WTC11 (cell line): ENCODE measurements at regions not wholly inside any gene's neighbourhood (a gene's known extent, or its start where the extent isn't known, plus 50 kb on each side); places are given as distances from the start of the nearest gene placed in this dataset.

Experiments
- ATAC-seq: fragments of 200-7000 bp; cut with Tn5 transposase; 2 replicates; pipeline ENCODE4 v1.10.0; 2021; ENCODE audit warnings: mild to moderate bottlenecking, moderate library complexity
- CTCF ChIA-PET: fragments of 300-600 bp; sonication (Branson Sonifier 250); formaldehyde crosslinking; loops from one replicate; lab custom pipeline; 2021; ENCODE audit warnings: antibody characterized with exemption; lab: Charles Lee
- POLR2A ChIA-PET: fragments of 350-600 bp; sonication (Branson Sonifier 250); formaldehyde crosslinking; loops from one replicate; lab custom pipeline; 2021; ENCODE audit warnings: antibody characterized with exemption; lab: Charles Lee
- DNase-seq: peaks from one replicate; pipeline ENCODE4 v3.0.0; 2021; ENCODE audit warnings: low spot score
- H3K27ac Mint-ChIP-seq: 2 replicates; pipeline ENCODE4 v1.8.0; 2021; ENCODE audit warnings: mixed read lengths
- H3K27me3 Mint-ChIP-seq: 2 replicates; pipeline ENCODE4 v1.8.0; 2021; ENCODE audit warnings: low read depth, mild to moderate bottlenecking, moderate library complexity, mixed read lengths
- H3K36me3 Mint-ChIP-seq: 2 replicates; pipeline ENCODE4 v1.8.0; 2021; ENCODE audit warnings: mixed read lengths
- H3K4me1 Mint-ChIP-seq: 2 replicates; pipeline ENCODE4 v1.8.0; 2022; ENCODE audit warnings: mixed read lengths
- H3K4me3 Mint-ChIP-seq: 2 replicates; pipeline ENCODE4 v1.8.0; 2021; ENCODE audit warnings: mild to moderate bottlenecking, moderate library complexity, mixed read lengths
- H3K9me3 Mint-ChIP-seq: 2 replicates; pipeline ENCODE4 v1.8.0; 2021; ENCODE audit warnings: mixed read lengths
- CBFB ChIP-seq: sonication (generic); formaldehyde crosslinking; IDR thresholded peaks from 2 replicates; pipeline ENCODE4 v1.8.1; 2022; ENCODE audit warnings: mild to moderate bottlenecking, low read depth, missing genetic modification reagents
- FOXK1 ChIP-seq: sonication (generic); formaldehyde crosslinking; IDR thresholded peaks from 2 replicates; pipeline ENCODE4 v1.8.0; 2022; ENCODE audit warnings: mild to moderate bottlenecking, moderate library complexity, missing genetic modification reagents
- FOXP4 ChIP-seq: sonication (generic); formaldehyde crosslinking; IDR thresholded peaks from 2 replicates; pipeline ENCODE4 v1.8.0; 2022; ENCODE audit warnings: mild to moderate bottlenecking, missing genetic modification reagents
- NFATC4 ChIP-seq: fragments of 250-450 bp; sonication (Bioruptor Pico); IDR thresholded peaks from 2 replicates; pipeline ENCODE4 v1.9.0; 2021; ENCODE audit warnings: mild to moderate bottlenecking
- NR2C2 ChIP-seq: sonication (generic); formaldehyde crosslinking; IDR thresholded peaks from 2 replicates; pipeline ENCODE4 v1.8.0; 2022; ENCODE audit warnings: mild to moderate bottlenecking, missing genetic modification reagents
- NR3C1 ChIP-seq: sonication (generic); formaldehyde crosslinking; conservative IDR thresholded peaks from 2 replicates; pipeline ENCODE4 v1.8.1; 2023; ENCODE audit warnings: low read depth, mild to moderate bottlenecking, missing genetic modification reagents
- OVOL2 ChIP-seq: fragments of 250-450 bp; sonication (Bioruptor Pico); IDR thresholded peaks from 2 replicates; pipeline ENCODE4 v1.9.0; 2021; ENCODE audit warnings: mild to moderate bottlenecking, borderline replicate concordance
- PRRX2 ChIP-seq: fragments of 250-450 bp; sonication (Bioruptor Pico); IDR thresholded peaks from 2 replicates; pipeline ENCODE4 v1.8.0; 2021; ENCODE audit warnings: mild to moderate bottlenecking
- RELA ChIP-seq: sonication (generic); formaldehyde crosslinking; IDR thresholded peaks from 2 replicates; pipeline ENCODE4 v1.8.1; 2022; ENCODE audit warnings: missing genetic modification reagents, mild to moderate bottlenecking, borderline replicate concordance
- RORB ChIP-seq: fragments of 250-450 bp; sonication (Bioruptor Pico); IDR thresholded peaks from 2 replicates; pipeline ENCODE4 v1.9.0; 2021; ENCODE audit warnings: mild to moderate bottlenecking
- SMAD3 ChIP-seq: sonication (generic); formaldehyde crosslinking; IDR thresholded peaks from 2 replicates; pipeline ENCODE4 v1.8.0; 2022; ENCODE audit warnings: missing genetic modification reagents, mild to moderate bottlenecking, borderline replicate concordance
- SMAD4 ChIP-seq: sonication (generic); formaldehyde crosslinking; IDR thresholded peaks from 2 replicates; pipeline ENCODE4 v1.8.0; 2022; ENCODE audit warnings: mild to moderate bottlenecking, missing genetic modification reagents
- SOX15 ChIP-seq: fragments of 250-450 bp; sonication (Bioruptor Pico); IDR thresholded peaks from 2 replicates; pipeline ENCODE4 v1.9.0; 2021; ENCODE audit warnings: mild to moderate bottlenecking
- TCF7 ChIP-seq: sonication (generic); formaldehyde crosslinking; IDR thresholded peaks from 2 replicates; pipeline ENCODE4 v1.8.0; 2022; ENCODE audit warnings: mild to moderate bottlenecking, low read depth, missing genetic modification reagents, moderate library complexity
- TEAD1 ChIP-seq: sonication (generic); formaldehyde crosslinking; IDR thresholded peaks from 2 replicates; pipeline ENCODE4 v1.8.0; 2022; ENCODE audit warnings: mild to moderate bottlenecking, missing genetic modification reagents
- TEAD4 ChIP-seq: sonication (generic); formaldehyde crosslinking; IDR thresholded peaks from 2 replicates; pipeline ENCODE4 v1.8.0; 2022; ENCODE audit warnings: mild to moderate bottlenecking, missing genetic modification reagents
- USF2 ChIP-seq: sonication (generic); formaldehyde crosslinking; IDR thresholded peaks from 2 replicates; pipeline ENCODE4 v1.8.1; 2023; ENCODE audit warnings: mild to moderate bottlenecking, missing genetic modification reagents, moderate library complexity
- ZNF317 ChIP-seq: sonication (generic); formaldehyde crosslinking; IDR thresholded peaks from 2 replicates; pipeline ENCODE4 v1.8.1; 2023; ENCODE audit warnings: low read depth, mild to moderate bottlenecking, moderate library complexity, missing genetic modification reagents, borderline replicate concordance
- ZNF396 ChIP-seq: fragments of 250-450 bp; sonication (Bioruptor Pico); IDR thresholded peaks from 2 replicates; pipeline ENCODE4 v1.8.0; 2021; ENCODE audit warnings: mild to moderate bottlenecking, moderate library complexity, borderline replicate concordance
- ZNF423 ChIP-seq: fragments of 250-450 bp; sonication (Bioruptor Pico); IDR thresholded peaks from 2 replicates; pipeline ENCODE4 v2.1.2; 2022; ENCODE audit warnings: mild to moderate bottlenecking, moderate library complexity
- ZNF425 ChIP-seq: fragments of 250-450 bp; sonication (Bioruptor Pico); conservative IDR thresholded peaks from 2 replicates; pipeline ENCODE4 v1.9.0; 2021; ENCODE audit warnings: mild to moderate bottlenecking
- ZNF671 ChIP-seq: fragments of 250-450 bp; sonication (Bioruptor Pico); IDR thresholded peaks from 2 replicates; pipeline ENCODE4 v1.8.0; 2021; ENCODE audit warnings: mild to moderate bottlenecking
- ZSCAN18 ChIP-seq: fragments of 250-450 bp; sonication (Bioruptor Pico); IDR thresholded peaks from 2 replicates; pipeline ENCODE4 v2.1.2; 2022; ENCODE audit warnings: mild to moderate bottlenecking, moderate library complexity

- no peak for TF ChIP-seq SMAD3 (CRISPR knock-in tag)
- no peak for TF ChIP-seq ZNF425 (CRISPR knock-in tag)
- TF ChIP-seq NFATC4 = no peak
- TF ChIP-seq ZNF423 (CRISPR knock-in tag) = no peak
- TF ChIP-seq, all 79 proteins: peak for 0
- no peak overlapping the region for H3K4me3 Mint-ChIP-seq
- no peaks in the 10 kb centered on the region for H3K36me3 Mint-ChIP-seq
- H3K27me3 Mint-ChIP-seq = no peaks in the 10 kb centered on the region
- no peak for DNase-seq
- ChIA-PET CTCF (no interaction called here), POLR2A (no interaction called here)
- no peak for ATAC-seq
- H3K9me3 Mint-ChIP-seq = no peaks in the 10 kb centered on the region
- peaks cover 8% of the 10 kb centered on the region for H3K4me1 Mint-ChIP-seq
- no peak overlapping the region for H3K27ac Mint-ChIP-seq
Observed at GRCh38 chr1:72524021-72524420, 241.7 kb upstream of the NEGR1 start.

- TF ChIP-seq PRRX2 (CRISPR knock-in tag) (no peak), CBFB (CRISPR knock-in tag) (no peak), TEAD4 (CRISPR knock-in tag) (no peak), NR2C2 (CRISPR knock-in tag) (no peak), ZSCAN18 (CRISPR knock-in tag) (no peak), TCF7 (CRISPR knock-in tag) (no peak), RORB (CRISPR knock-in tag) (no peak), ZNF396 (no peak), RELA (CRISPR knock-in tag) (no peak)
- Mint-ChIP-seq H3K9me3 (no peaks in the 10 kb centered on the region), H3K4me3 (no peak overlapping the region), H3K27me3 (no peaks in the 10 kb centered on the region), H3K4me1 (peaks cover 8% of the 10 kb centered on the region), H3K27ac (no peak overlapping the region), H3K36me3 (no peaks in the 10 kb centered on the region)
- ChIA-PET CTCF (no interaction called here), POLR2A (no interaction called here)
- no peak for DNase-seq
- ATAC-seq = no peak
Observed at GRCh38 chr1:72521659-72522058, 239.3 kb upstream of the NEGR1 start.

- no peaks in the 10 kb centered on the region for H3K36me3 Mint-ChIP-seq
- DNase-seq (no peak), ATAC-seq (no peak)
- ChIA-PET CTCF (no interaction called here), POLR2A (no interaction called here)
- H3K27me3 Mint-ChIP-seq = no peaks in the 10 kb centered on the region
- H3K27ac Mint-ChIP-seq = no peak overlapping the region
- no peak overlapping the region for H3K4me3 Mint-ChIP-seq
- TF ChIP-seq ZNF317 (CRISPR knock-in tag) = no peak
- TF ChIP-seq ZNF671 (CRISPR knock-in tag) = no peak
- no peak for TF ChIP-seq USF2 (CRISPR knock-in tag)
- TF ChIP-seq FOXK1 (CRISPR knock-in tag) = no peak
- no peak for TF ChIP-seq OVOL2 (CRISPR knock-in tag)
- no peak for TF ChIP-seq NR3C1 (CRISPR knock-in tag)
- no peak for TF ChIP-seq TEAD1 (CRISPR knock-in tag)
- no peak for TF ChIP-seq FOXP4
- no peak for TF ChIP-seq SMAD4 (CRISPR knock-in tag)
- no peak for TF ChIP-seq RELA (CRISPR knock-in tag)
- no peak for TF ChIP-seq SOX15 (CRISPR knock-in tag)
- H3K9me3 Mint-ChIP-seq = no peaks in the 10 kb centered on the region
- peaks cover 11% of the 10 kb centered on the region for H3K4me1 Mint-ChIP-seq
Observed at GRCh38 chr1:72516826-72517225, 234.5 kb upstream of the NEGR1 start.
